GM23338 (cell line): ENCODE measurements at regions not wholly inside any gene's neighbourhood (a gene's known extent, or its start where the extent isn't known, plus 50 kb on each side); places are given as distances from the start of the nearest gene placed in this dataset.

ENCODE experiments used
- ATAC-seq: fragments of 200-7000 bp; cut with Tn5 transposase; 3 replicates; pipeline ENCODE4 v1.9.1; 2020
- DNase-seq: peaks from one replicate; pipeline ENCODE4 v3.0.0-alpha.2; 2015; ENCODE audit warnings: low spot score
- H2AFZ ChIP-seq: fragments of 200-600 bp; sonication (generic); 2 replicates; pipeline ENCODE4 v1.8.0; 2016; ENCODE audit warnings: antibody characterized with exemption, mild to moderate bottlenecking, moderate library complexity
- H3F3A ChIP-seq: fragments of 200-600 bp; sonication (generic); replicated peaks from 2 replicates; pipeline ENCODE4 v1.8.0; 2017; ENCODE audit warnings: antibody characterized with exemption, mixed run types, low read depth
- H3K27ac ChIP-seq: fragments of 200-600 bp; sonication (generic); 2 replicates; pipeline ENCODE4 v1.6.1; 2016; ENCODE audit warnings: low read depth
- H3K27me3 ChIP-seq: fragments of 200-600 bp; sonication (generic); 2 replicates; pipeline ENCODE4 v1.8.0; 2016; ENCODE audit warnings: mild to moderate bottlenecking, mixed run types, moderate library complexity; ENCODE audit not compliant: insufficient read depth
- H3K36me3 ChIP-seq: fragments of 200-600 bp; sonication (generic); 2 replicates; pipeline ENCODE4 v1.8.0; 2016; ENCODE audit warnings: mild to moderate bottlenecking; ENCODE audit not compliant: insufficient read depth
- H3K4me1 ChIP-seq: fragments of 200-600 bp; sonication (generic); 2 replicates; pipeline ENCODE4 v1.8.0; 2016; ENCODE audit warnings: mild to moderate bottlenecking, moderate library complexity; ENCODE audit not compliant: insufficient read depth
- H3K4me2 ChIP-seq: fragments of 200-600 bp; sonication (generic); 2 replicates; pipeline ENCODE4 v1.7.1; 2017; ENCODE audit warnings: mixed run types
- H3K4me3 ChIP-seq: fragments of 200-600 bp; sonication (generic); 2 replicates; pipeline ENCODE4 v1.6.1; 2016; ENCODE audit warnings: mixed run types
- H3K79me2 ChIP-seq: fragments of 200-600 bp; sonication (generic); replicated peaks from 2 replicates; pipeline ENCODE4 v1.8.0; 2017; ENCODE audit warnings: mild to moderate bottlenecking; ENCODE audit not compliant: insufficient read depth
- H3K9me2 ChIP-seq: fragments of 200-600 bp; sonication (generic); 2 replicates; pipeline ENCODE4 v1.8.0; 2017; ENCODE audit not compliant: insufficient read depth
- H4K20me1 ChIP-seq: fragments of 200-600 bp; sonication (generic); replicated peaks from 2 replicates; pipeline ENCODE4 v1.8.0; 2017; ENCODE audit warnings: mild to moderate bottlenecking; ENCODE audit not compliant: insufficient read depth
- H3K27ac Mint-ChIP-seq: 2 replicates; pipeline ENCODE4 v1.8.0; 2020; ENCODE audit warnings: inconsistent platforms, mild to moderate bottlenecking, moderate library complexity, mixed read lengths
- H3K27me3 Mint-ChIP-seq: 3 replicates; pipeline ENCODE4 v1.8.0; 2022; ENCODE audit warnings: low read depth, mild to moderate bottlenecking, moderate library complexity, mixed read lengths, inconsistent platforms; ENCODE audit not compliant: insufficient read depth, poor library complexity
- H3K36me3 Mint-ChIP-seq: 3 replicates; pipeline ENCODE4 v1.8.0; 2021; ENCODE audit warnings: low read depth, mild to moderate bottlenecking, inconsistent platforms, moderate library complexity, mixed read lengths
- H3K4me1 Mint-ChIP-seq: 3 replicates; pipeline ENCODE4 v1.8.0; 2020; ENCODE audit warnings: mild to moderate bottlenecking, inconsistent platforms, mixed read lengths
- H3K4me3 Mint-ChIP-seq: 3 replicates; pipeline ENCODE4 v1.8.0; 2021; ENCODE audit warnings: moderate library complexity, mild to moderate bottlenecking, inconsistent platforms, mixed read lengths
- H3K9me3 Mint-ChIP-seq: 3 replicates; pipeline ENCODE4 v1.8.0; 2020; ENCODE audit warnings: moderate library complexity, mild to moderate bottlenecking, inconsistent platforms, mixed read lengths
- EZH2 ChIP-seq: fragments of 200-600 bp; sonication (generic); IDR thresholded peaks from one replicate; pipeline ENCODE4 v1.8.0; 2017; ENCODE audit warnings: antibody characterized with exemption, mild to moderate bottlenecking, low read depth; ENCODE audit not compliant: unreplicated experiment
- EZH2phosphoT487 ChIP-seq: fragments of 200-600 bp; sonication (generic); IDR thresholded peaks from one replicate; pipeline ENCODE4 v1.8.1; 2018; ENCODE audit warnings: antibody characterized with exemption; ENCODE audit not compliant: unreplicated experiment
- JUNB ChIP-seq: IDR thresholded peaks from one replicate; pipeline ENCODE4 v1.6.1; 2016; ENCODE audit warnings: antibody characterized with exemption; ENCODE audit not compliant: unreplicated experiment
- NANOG ChIP-seq: IDR thresholded peaks from 2 replicates; pipeline ENCODE4 v1.6.1; 2016; ENCODE audit warnings: antibody characterized with exemption, borderline replicate concordance
- POLR2AphosphoS5 ChIP-seq: IDR thresholded peaks from 2 replicates; pipeline ENCODE4 v1.6.1; 2016; ENCODE audit warnings: antibody characterized with exemption, low read depth
- STAT1 ChIP-seq: IDR thresholded peaks from one replicate; pipeline ENCODE4 v1.6.1; 2016; ENCODE audit warnings: antibody characterized with exemption; ENCODE audit not compliant: unreplicated experiment
- ZNF331 ChIP-seq: fragments of 250-450 bp; sonication (Bioruptor Pico); IDR thresholded peaks from 2 replicates; pipeline ENCODE4 v1.5.0; 2020; ENCODE audit warnings: low read depth, mild to moderate bottlenecking, moderate library complexity
- TF ChIP-seq, protein P1 (sequence below): IDR thresholded peaks from one replicate; pipeline ENCODE4 v1.6.1; 2018; ENCODE audit warnings: antibody characterized with exemption; ENCODE audit not compliant: unreplicated experiment
- TF ChIP-seq, protein P2 (sequence below): IDR thresholded peaks from 2 replicates; pipeline ENCODE4 v1.6.1; 2016; ENCODE audit warnings: antibody characterized with exemption
- TF ChIP-seq, protein P3 (sequence below), 2 experiments: fragments of 200-600 bp in 1 of 2; sonication (generic) in 1 of 2; conservative IDR thresholded peaks; 2 replicates each; pipeline versions ENCODE4 v1.5.1 to v1.6.1; 2016 to 2017; ENCODE audit warnings: antibody characterized with exemption in 2 of 2, low read depth in 2 of 2, mild to moderate bottlenecking in 2 of 2, moderate library complexity in 1 of 2
- TF ChIP-seq, protein P4 (sequence below): fragments of 250-450 bp; sonication (Bioruptor Pico); IDR thresholded peaks from 2 replicates; pipeline ENCODE4 v1.5.0; 2020; ENCODE audit warnings: mild to moderate bottlenecking, moderate library complexity

DNA sequence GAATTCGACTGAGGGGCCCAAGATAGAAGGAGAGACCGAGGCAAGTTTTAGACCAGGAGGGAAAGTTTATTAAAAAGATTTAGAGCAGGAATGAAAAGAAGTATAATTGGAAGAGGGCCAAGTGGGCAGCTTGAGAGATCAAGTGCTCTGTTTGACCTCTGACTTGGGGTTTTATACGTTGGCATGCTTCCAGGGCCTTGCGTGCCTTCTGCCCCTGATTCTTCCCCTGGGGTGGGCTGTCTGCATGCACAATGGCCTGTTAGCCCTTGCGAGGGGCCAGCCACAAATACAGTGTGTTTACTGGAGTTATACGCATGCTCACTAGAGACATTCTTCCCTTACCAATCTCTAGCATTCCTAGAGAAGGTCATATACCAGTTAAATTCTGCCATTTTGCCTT lies 70.7 kb upstream of the LARS2 start:
- peaks cover 7% of the 10 kb centered on the region for H3K27me3 Mint-ChIP-seq
- peaks cover 53% of the 10 kb centered on the region for H3K4me1 Mint-ChIP-seq
- H3K9me3 Mint-ChIP-seq, result no peaks in the 10 kb centered on the region; the same call in 2 of the 3 replicates
- Histone ChIP-seq H3K27me3 (no peaks in the 10 kb centered on the region), H4K20me1 (no peaks in the 10 kb centered on the region), H3K36me3 (no peaks in the 10 kb centered on the region), H3K27ac (no peak overlapping the region), H3K9me2 (peaks cover 9% of the 10 kb centered on the region), H3K79me2 (no peaks in the 10 kb centered on the region), H3K4me2 (no peak overlapping the region), H3K4me3 (no peak overlapping the region), H2AFZ (no peak overlapping the region), H3K4me1 (peaks cover 38% of the 10 kb centered on the region), H3F3A (peaks cover 13% of the 10 kb centered on the region; the same call in 1 of the 2 replicates)
- no peak overlapping the region; the same call in 2 of the 3 replicates for H3K4me3 Mint-ChIP-seq
- H3K36me3 Mint-ChIP-seq, result peaks cover 9% of the 10 kb centered on the region; the same call in 2 of the 3 replicates
- ATAC-seq, result no peak
- TF ChIP-seq, protein P1, sequence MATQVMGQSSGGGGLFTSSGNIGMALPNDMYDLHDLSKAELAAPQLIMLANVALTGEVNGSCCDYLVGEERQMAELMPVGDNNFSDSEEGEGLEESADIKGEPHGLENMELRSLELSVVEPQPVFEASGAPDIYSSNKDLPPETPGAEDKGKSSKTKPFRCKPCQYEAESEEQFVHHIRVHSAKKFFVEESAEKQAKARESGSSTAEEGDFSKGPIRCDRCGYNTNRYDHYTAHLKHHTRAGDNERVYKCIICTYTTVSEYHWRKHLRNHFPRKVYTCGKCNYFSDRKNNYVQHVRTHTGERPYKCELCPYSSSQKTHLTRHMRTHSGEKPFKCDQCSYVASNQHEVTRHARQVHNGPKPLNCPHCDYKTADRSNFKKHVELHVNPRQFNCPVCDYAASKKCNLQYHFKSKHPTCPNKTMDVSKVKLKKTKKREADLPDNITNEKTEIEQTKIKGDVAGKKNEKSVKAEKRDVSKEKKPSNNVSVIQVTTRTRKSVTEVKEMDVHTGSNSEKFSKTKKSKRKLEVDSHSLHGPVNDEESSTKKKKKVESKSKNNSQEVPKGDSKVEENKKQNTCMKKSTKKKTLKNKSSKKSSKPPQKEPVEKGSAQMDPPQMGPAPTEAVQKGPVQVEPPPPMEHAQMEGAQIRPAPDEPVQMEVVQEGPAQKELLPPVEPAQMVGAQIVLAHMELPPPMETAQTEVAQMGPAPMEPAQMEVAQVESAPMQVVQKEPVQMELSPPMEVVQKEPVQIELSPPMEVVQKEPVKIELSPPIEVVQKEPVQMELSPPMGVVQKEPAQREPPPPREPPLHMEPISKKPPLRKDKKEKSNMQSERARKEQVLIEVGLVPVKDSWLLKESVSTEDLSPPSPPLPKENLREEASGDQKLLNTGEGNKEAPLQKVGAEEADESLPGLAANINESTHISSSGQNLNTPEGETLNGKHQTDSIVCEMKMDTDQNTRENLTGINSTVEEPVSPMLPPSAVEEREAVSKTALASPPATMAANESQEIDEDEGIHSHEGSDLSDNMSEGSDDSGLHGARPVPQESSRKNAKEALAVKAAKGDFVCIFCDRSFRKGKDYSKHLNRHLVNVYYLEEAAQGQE, result no peak
- TF ChIP-seq EZH2phosphoT487 (no peak), POLR2AphosphoS5 (no peak), STAT1 (no peak), ZNF331 (CRISPR knock-in tag) (no peak), EZH2 (no peak), JUNB (no peak), NANOG (no peak)
- TF ChIP-seq, protein P2, sequence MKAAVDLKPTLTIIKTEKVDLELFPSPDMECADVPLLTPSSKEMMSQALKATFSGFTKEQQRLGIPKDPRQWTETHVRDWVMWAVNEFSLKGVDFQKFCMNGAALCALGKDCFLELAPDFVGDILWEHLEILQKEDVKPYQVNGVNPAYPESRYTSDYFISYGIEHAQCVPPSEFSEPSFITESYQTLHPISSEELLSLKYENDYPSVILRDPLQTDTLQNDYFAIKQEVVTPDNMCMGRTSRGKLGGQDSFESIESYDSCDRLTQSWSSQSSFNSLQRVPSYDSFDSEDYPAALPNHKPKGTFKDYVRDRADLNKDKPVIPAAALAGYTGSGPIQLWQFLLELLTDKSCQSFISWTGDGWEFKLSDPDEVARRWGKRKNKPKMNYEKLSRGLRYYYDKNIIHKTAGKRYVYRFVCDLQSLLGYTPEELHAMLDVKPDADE, result no peak
- TF ChIP-seq, protein P3, sequence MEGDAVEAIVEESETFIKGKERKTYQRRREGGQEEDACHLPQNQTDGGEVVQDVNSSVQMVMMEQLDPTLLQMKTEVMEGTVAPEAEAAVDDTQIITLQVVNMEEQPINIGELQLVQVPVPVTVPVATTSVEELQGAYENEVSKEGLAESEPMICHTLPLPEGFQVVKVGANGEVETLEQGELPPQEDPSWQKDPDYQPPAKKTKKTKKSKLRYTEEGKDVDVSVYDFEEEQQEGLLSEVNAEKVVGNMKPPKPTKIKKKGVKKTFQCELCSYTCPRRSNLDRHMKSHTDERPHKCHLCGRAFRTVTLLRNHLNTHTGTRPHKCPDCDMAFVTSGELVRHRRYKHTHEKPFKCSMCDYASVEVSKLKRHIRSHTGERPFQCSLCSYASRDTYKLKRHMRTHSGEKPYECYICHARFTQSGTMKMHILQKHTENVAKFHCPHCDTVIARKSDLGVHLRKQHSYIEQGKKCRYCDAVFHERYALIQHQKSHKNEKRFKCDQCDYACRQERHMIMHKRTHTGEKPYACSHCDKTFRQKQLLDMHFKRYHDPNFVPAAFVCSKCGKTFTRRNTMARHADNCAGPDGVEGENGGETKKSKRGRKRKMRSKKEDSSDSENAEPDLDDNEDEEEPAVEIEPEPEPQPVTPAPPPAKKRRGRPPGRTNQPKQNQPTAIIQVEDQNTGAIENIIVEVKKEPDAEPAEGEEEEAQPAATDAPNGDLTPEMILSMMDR (conservative IDR thresholded peaks at IDR 0.05; ENCODE audit: low read depth in 2 of 2), result no peak
- TF ChIP-seq, protein P4, sequence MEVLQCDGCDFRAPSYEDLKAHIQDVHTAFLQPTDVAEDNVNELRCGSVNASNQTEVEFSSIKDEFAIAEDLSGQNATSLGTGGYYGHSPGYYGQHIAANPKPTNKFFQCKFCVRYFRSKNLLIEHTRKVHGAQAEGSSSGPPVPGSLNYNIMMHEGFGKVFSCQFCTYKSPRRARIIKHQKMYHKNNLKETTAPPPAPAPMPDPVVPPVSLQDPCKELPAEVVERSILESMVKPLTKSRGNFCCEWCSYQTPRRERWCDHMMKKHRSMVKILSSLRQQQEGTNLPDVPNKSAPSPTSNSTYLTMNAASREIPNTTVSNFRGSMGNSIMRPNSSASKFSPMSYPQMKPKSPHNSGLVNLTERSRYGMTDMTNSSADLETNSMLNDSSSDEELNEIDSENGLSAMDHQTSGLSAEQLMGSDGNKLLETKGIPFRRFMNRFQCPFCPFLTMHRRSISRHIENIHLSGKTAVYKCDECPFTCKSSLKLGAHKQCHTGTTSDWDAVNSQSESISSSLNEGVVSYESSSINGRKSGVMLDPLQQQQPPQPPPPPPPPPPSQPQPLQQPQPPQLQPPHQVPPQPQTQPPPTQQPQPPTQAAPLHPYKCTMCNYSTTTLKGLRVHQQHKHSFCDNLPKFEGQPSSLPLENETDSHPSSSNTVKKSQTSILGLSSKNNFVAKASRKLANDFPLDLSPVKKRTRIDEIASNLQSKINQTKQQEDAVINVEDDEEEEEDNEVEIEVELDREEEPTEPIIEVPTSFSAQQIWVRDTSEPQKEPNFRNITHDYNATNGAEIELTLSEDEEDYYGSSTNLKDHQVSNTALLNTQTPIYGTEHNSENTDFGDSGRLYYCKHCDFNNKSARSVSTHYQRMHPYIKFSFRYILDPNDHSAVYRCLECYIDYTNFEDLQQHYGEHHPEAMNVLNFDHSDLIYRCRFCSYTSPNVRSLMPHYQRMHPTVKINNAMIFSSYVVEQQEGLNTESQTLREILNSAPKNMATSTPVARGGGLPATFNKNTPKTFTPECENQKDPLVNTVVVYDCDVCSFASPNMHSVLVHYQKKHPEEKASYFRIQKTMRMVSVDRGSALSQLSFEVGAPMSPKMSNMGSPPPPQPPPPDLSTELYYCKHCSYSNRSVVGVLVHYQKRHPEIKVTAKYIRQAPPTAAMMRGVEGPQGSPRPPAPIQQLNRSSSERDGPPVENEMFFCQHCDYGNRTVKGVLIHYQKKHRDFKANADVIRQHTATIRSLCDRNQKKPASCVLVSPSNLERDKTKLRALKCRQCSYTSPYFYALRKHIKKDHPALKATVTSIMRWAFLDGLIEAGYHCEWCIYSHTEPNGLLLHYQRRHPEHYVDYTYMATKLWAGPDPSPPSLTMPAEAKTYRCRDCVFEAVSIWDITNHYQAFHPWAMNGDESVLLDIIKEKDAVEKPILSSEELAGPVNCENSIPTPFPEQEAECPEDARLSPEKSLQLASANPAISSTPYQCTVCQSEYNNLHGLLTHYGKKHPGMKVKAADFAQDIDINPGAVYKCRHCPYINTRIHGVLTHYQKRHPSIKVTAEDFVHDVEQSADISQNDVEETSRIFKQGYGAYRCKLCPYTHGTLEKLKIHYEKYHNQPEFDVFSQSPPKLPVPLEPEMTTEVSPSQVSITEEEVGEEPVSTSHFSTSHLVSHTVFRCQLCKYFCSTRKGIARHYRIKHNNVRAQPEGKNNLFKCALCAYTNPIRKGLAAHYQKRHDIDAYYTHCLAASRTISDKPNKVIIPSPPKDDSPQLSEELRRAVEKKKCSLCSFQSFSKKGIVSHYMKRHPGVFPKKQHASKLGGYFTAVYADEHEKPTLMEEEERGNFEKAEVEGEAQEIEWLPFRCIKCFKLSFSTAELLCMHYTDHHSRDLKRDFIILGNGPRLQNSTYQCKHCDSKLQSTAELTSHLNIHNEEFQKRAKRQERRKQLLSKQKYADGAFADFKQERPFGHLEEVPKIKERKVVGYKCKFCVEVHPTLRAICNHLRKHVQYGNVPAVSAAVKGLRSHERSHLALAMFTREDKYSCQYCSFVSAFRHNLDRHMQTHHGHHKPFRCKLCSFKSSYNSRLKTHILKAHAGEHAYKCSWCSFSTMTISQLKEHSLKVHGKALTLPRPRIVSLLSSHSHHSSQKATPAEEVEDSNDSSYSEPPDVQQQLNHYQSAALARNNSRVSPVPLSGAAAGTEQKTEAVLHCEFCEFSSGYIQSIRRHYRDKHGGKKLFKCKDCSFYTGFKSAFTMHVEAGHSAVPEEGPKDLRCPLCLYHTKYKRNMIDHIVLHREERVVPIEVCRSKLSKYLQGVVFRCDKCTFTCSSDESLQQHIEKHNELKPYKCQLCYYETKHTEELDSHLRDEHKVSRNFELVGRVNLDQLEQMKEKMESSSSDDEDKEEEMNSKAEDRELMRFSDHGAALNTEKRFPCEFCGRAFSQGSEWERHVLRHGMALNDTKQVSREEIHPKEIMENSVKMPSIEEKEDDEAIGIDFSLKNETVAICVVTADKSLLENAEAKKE (CRISPR knock-in tag), result no peak
- no peak overlapping the region for H3K27ac Mint-ChIP-seq
- DNase-seq, result no peak
